Raji (cell line): ENCODE measurements at regions not wholly inside any gene's neighbourhood (a gene's known extent, or its start where the extent isn't known, plus 50 kb on each side); places are given as distances from the start of the nearest gene placed in this dataset.

ENCODE experiments used
- POLR2A ChIP-seq: IDR thresholded peaks from 2 replicates; pipeline ENCODE4 v1.6.1; 2011; ENCODE audit warnings: low read depth, low read length, control low read depth; ENCODE audit not compliant: insufficient read depth

DNA sequence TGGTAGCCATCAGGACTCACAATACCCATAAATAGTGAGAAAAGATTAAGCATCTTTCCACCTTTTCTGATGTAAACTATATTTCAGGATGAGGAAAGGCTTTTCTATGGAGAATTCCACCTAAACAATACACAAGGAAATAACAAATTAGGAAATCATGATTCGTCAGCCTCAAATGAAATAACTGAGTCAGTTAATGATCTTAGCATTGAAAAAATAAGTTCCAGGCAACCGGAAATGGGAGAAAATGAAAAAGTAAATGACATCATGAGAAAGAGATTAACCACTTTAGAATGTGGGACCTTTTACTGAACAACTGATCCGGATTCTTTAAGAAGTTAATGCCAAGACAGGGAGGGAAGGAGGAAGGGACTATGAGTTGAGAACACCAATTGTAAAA, 742.3 kb downstream of the TNS3 start:
- TF ChIP-seq POLR2A: no peak

DNA sequence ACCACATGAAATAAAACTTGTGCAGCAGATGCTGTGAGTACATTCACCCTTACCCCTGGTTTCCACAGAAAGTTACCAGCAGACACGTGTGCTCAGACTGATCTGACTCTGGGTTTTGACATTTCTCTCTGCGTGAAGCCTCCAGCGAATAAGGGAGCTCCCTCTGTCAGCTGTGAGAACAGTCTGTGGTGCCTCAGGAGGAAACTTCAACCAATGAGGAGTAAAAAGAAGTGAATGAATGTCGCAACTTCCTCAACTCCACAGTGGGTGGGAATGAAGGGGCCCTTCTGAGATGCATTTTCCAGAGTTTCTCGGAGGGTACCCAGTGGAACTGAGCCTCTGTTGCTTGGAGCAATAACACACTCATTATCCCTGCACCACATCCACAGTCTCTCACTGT, 743.4 kb downstream of the TNS3 start:
- no peak for TF ChIP-seq POLR2A

DNA sequence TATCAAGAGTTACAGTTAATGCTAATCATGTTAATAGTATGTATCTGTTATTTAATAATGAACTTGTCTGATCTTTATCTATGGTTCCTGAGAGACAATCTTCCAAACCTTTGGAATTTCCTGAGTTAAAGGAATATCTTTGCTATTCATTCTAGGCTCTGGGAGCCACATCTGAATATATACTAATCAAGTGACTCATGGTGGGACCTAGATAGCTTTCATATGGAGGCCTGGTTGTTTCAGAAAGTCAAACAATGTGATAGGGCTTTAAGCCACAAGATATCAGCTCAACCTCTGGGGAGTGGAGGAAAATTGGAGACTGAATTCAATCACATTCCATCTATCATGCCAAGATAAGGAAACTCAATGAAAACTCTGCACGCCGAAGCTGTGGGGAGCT, 746.4 kb downstream of the TNS3 start:
- TF ChIP-seq POLR2A: no peak

DNA sequence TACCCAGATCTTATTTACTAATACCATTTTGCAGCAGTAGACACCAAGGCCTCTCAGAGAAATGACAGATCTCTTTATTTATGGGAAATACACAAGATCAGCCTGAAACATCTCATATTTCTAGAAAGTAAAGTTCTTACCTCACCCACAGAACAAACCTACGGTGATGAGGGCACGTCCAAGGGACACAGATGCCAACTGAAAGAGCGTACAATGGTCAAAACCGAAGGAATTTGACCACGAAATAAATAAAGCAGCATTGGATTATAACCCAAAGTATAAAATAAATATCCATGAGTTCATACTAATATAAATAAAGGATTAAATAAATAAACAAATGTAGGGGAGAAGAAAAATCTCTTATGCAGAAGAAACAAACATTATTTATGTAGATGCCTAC, 747.0 kb downstream of the TNS3 start:
- TF ChIP-seq POLR2A: no peak

DNA sequence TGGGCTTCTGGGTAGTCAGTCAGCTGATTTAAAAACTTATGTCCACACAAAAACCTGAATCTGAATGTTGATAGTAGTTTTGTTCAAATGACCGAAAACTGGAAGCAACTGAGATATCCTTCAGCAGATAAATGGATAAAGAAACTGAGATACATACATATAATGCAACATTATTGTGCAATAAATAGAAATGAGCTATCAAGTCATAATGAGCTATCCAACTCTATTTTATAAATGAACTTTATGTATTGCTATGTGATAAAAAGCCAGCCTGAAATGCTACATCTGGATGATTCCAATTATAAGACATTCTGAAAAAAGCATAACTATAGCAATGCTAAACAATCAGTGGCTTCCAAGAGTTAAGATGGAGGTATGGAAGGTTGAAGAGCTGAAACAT, 748.7 kb downstream of the TNS3 start:
- TF ChIP-seq POLR2A: no peak

DNA sequence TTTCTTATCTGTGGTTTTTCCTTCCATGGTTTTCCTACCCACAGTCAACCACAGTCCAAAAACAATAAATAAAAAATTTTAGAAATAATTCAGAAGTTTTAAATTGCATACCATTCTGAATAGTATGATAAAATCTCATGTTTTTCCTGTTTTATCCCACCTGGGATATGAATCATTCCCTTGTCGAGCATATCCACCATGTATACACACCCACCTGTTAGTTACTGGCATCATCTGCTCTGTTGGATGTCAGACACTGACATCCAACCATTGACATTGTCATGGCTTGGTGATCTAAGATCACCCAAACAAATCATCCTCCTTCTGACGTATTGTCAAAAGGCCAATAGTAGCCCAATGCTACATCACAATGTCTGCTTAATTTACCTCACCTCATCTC, 749.8 kb downstream of the TNS3 start:
- no peak for TF ChIP-seq POLR2A

DNA sequence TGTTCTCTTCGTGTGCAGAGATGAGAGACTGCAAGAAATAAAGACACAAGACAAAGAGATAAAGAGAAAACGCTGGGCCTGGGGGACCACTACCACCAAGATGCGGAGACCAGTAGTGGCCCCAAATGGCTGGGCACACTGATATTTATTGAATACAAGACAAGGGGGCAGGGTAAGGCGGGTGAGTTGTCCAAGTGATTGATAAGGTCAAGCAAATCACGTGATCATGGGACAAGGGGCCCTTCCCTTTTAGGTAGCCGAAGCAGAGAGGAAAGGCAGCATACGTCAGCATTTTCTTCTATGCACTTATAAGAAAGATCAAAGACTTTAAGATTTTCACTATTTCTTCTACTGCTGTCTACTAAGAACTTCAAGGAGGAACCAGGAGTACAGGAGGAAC, 762.1 kb downstream of the TNS3 start:
- no peak for TF ChIP-seq POLR2A

DNA sequence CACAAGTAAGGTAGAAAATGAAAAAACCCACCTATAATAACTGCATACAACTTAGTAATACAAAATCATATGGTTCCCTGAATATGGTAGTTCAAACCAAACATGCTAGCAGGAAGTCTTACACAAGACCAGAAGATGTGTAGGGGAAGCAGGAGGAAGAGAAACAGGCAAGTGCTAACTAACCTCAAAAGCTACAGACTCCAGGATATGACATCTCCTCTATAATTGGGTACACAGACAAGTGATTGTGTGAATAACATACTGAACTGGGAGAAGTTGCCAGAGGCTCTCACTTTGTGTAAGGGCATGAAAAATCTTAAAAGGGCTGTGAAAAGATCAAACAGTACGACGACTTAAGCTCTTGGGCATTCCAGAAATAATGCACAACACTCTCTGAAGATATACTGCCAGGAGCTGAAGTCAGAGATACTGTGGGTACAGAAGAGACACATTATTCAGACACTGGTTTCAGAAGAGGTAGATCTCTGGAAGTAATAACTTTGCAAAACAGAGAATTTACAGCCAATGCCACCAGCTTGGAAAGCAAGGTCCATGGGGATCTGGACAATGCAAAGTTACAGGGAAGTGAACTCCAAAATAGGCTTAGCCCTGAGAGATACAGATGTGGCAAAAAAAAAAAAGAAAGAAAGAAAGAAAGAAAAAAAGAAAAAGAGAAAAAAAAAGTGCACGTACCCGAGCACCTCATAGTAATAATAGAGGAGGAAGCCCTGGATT, 767.2 kb downstream of the TNS3 start:
- no peak for TF ChIP-seq POLR2A

DNA sequence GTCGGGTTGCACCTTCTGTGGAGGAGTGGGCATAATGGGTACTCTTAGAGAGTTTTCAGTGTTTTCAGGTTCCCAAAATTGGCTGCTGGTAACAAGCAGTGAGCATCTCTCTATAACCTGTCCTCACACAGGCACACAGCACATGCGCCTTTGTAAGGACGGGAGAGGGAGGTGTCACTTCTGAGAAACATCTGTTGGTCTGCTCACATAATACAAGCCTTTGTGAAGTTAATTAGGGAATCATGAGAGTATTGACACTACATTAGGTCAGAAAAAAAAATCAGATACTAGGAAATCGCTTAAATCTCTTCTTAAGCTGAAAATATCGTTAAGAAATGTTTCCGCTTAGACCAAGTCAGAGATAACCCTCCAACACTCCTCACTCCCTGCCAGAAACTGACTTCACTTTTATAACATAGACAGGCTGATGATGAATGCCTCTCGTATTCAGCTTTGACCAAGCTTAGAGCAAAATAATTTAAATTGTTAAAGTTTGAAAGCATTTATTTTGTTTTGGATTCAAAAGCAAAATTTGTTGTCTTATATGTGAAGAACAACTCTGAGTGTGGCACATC, 769.7 kb downstream of the TNS3 start:
- TF ChIP-seq POLR2A: no peak

DNA sequence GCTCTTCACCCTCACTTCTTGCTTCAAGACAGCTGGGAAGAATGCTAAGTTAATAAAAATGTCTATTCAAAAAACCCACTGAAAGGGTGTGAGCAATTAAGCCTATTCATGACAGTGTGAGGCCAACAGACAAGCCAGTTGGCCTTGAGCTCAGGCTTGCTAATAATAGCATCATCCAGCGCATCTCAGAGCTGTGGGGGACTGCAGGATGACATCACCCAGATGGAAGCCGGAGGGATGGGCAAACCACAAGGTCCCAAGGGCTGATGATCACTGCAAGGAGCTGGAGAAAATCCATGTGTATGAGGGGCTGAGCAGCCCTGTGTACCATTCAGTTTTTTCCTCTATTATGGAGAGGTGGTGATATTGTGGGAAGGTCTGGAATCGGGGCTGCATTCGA, 770.4 kb downstream of the TNS3 start:
- no peak for TF ChIP-seq POLR2A

DNA sequence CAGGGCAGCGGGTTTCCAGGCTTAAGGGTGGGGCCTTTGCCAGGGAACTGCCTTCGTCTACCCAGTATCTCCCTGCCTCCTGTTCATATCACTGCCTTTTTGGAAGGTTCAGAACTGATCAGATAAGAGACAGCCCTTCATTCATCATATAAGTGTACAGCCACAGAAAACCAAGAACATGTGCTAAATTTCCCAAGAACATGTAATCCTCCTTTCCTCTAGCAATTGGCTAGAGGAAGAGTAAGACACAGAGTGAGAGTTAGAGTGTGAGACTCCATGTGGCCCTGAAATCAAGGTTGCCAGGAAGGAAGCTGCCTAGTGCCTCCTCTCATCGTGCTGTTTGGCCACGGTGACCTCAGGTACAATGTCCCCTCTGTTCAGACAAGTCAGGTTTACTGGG, 770.9 kb downstream of the TNS3 start:
- no peak for TF ChIP-seq POLR2A

DNA sequence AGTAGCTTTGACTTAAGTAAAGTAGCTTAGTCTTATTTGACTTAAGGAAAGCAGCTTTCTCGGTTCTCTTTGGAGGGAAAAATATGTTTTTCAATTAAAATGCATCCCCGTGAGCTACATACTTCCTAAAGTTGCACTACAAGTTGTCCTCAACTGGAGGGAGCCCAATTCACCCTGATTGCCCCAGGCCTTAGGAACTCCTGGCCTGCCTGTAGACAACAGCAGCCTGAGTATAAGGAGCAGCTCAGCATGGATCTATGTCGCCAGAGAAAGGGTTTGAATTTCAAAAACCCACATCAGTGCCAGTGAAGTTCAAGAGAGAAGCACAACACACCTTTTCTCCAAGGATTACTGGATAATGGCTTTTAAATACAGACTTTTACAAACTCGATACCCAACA, 772.0 kb downstream of the TNS3 start:
- no peak for TF ChIP-seq POLR2A

DNA sequence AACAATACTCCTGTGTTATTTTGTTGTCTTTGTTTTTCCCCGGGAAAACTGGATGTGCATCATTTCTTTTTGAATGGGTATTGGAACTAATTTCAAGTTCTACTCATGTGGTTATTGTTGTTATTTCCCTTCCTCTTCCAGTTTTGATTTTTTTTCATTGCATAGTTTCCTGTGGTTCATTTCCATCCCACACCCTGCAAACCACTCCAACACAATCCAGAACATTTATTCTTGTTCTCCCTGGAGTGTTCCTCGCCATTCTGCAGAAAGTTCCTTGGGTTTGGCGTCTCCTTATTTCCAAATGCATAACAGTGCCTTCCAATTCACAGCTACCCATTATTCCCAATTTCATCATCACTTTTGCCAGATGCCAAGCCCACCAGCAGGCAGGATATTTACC, 775.1 kb downstream of the TNS3 start:
- no peak for TF ChIP-seq POLR2A

DNA sequence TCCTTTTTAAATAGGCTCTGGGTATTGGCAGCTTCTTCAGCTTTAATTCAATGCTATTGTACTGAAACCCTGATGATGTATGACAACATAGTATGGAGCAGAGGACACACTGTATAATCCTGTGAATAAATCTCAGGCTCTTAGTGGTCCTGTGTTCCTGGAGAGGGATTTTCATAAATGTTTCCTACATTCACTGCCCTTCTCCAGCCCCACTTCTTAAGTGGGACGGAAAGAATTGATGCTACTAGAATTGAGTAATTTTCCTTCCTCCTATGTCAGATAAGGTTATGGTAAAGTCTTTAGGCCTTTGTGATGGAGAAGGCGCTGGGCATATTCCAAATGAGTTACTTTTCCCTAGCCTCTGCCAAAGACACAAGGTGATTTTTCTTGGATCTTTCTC, 779.4 kb downstream of the TNS3 start:
- no peak for TF ChIP-seq POLR2A

DNA sequence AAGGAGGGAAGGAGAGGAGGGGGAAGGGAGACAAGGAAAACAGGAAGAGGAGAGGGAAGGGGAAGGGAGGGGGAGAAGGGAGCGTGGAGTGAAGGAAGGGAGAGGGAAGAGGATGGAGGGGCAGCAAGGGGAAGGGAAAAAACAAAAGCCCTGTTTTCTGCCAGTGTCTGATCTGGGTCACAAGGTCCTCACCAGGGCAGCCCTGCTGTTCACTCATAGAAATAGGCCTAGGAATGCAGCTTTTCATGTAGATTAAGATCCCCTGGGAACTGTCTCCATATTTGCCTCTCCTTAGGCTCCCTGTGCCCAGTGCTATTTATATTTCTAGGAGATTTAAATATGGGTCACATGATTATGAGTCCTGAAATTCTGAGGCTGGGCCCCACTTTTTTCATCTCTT, 790.7 kb downstream of the TNS3 start:
- no peak for TF ChIP-seq POLR2A

DNA sequence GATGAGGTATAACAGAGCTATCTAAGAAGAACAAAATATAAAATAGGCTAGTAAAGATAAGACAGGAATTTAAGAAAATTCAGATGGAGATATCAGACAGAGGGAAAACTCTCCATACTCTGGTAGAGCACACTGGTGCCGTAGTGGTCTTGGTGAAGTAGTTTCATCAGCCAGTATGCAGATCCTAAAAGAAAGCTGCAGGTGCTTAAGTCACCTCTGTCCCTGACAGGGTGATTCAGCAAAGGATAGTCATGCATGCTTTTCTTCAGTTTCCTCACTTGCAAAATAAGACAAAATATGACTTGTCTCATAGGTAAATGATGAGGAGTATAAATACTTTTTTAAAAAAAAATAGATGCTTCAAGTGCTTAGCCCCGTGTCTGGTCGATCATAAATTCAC, 794.9 kb downstream of the TNS3 start:
- no peak for TF ChIP-seq POLR2A
